ENCODE measurements at regions not wholly inside any gene's neighbourhood (a gene's known extent, or its start where the extent isn't known, plus 50 kb on each side); places are given as distances from the start of the nearest gene placed in this dataset.

- in situ Hi-C loops (cut with HindIII; ENCODE audit: low sequenced_read_pairs), result no loop called here
These were observed 1029.1 kb downstream of the BRD1 start for GRCh38 chr22:48798281-48799226.

GRCh38 chr22:48797731-48798130 lies 1029.9 kb downstream of the BRD1 start:
- in situ Hi-C loops (cut with HindIII; ENCODE audit: low sequenced_read_pairs), result no loop called here

GRCh38 chr22:48796310-48797015 lies 1031.2 kb downstream of the BRD1 start:
- in situ Hi-C loops (cut with HindIII; ENCODE audit: low sequenced_read_pairs), result no loop called here

GRCh38 chr22:48795664-48796063 lies 1032.0 kb downstream of the BRD1 start:
- in situ Hi-C loops (cut with HindIII; ENCODE audit: low sequenced_read_pairs), result no loop called here

GRCh38 chr22:48794906-48795305 lies 1032.8 kb downstream of the BRD1 start:
- in situ Hi-C loops (cut with HindIII; ENCODE audit: low sequenced_read_pairs), result no loop called here

- in situ Hi-C loops (cut with HindIII; ENCODE audit: low sequenced_read_pairs), result no loop called here
These were observed 1033.7 kb downstream of the BRD1 start for GRCh38 chr22:48793949-48794348.

GRCh38 chr22:48786679-48786996 lies 1041.0 kb downstream of the BRD1 start:
- in situ Hi-C loops (cut with HindIII; ENCODE audit: low sequenced_read_pairs), result no loop called here

GRCh38 chr22:48785792-48786678 lies 1041.6 kb downstream of the BRD1 start:
- in situ Hi-C loops (cut with HindIII; ENCODE audit: low sequenced_read_pairs), result no loop called here

- in situ Hi-C loops (cut with HindIII; ENCODE audit: low sequenced_read_pairs), result no loop called here
These were observed 1042.8 kb downstream of the BRD1 start for GRCh38 chr22:48784701-48785503.

GRCh38 chr22:48783821-48784266 lies 1043.8 kb downstream of the BRD1 start:
- in situ Hi-C loops (cut with HindIII; ENCODE audit: low sequenced_read_pairs), result no loop called here

- in situ Hi-C loops (cut with HindIII; ENCODE audit: low sequenced_read_pairs), result no loop called here
These were observed 1044.7 kb downstream of the BRD1 start for GRCh38 chr22:48782811-48783511.

GRCh38 chr22:48782326-48782725 lies 1045.3 kb downstream of the BRD1 start:
- in situ Hi-C loops (cut with HindIII; ENCODE audit: low sequenced_read_pairs), result no loop called here

GRCh38 chr22:48781868-48782267 lies 1045.8 kb downstream of the BRD1 start:
- in situ Hi-C loops (cut with HindIII; ENCODE audit: low sequenced_read_pairs), result no loop called here

- in situ Hi-C loops (cut with HindIII; ENCODE audit: low sequenced_read_pairs), result no loop called here
These were observed 1046.3 kb downstream of the BRD1 start for GRCh38 chr22:48781391-48781790.

GRCh38 chr22:48780597-48781277 lies 1046.9 kb downstream of the BRD1 start:
- in situ Hi-C loops (cut with HindIII; ENCODE audit: low sequenced_read_pairs), result no loop called here

- in situ Hi-C loops (cut with HindIII; ENCODE audit: low sequenced_read_pairs), result no loop called here
These were observed 1047.7 kb downstream of the BRD1 start for GRCh38 chr22:48779661-48780596.

GRCh38 chr22:48779211-48779643 lies 1048.4 kb downstream of the BRD1 start:
- in situ Hi-C loops (cut with HindIII; ENCODE audit: low sequenced_read_pairs), result no loop called here

Measured in DLD1 (cell line).